ENCODE measurements at regions not wholly inside any gene's neighbourhood (a gene's known extent, or its start where the extent isn't known, plus 50 kb on each side); places are given as distances from the start of the nearest gene placed in this dataset.

DNA sequence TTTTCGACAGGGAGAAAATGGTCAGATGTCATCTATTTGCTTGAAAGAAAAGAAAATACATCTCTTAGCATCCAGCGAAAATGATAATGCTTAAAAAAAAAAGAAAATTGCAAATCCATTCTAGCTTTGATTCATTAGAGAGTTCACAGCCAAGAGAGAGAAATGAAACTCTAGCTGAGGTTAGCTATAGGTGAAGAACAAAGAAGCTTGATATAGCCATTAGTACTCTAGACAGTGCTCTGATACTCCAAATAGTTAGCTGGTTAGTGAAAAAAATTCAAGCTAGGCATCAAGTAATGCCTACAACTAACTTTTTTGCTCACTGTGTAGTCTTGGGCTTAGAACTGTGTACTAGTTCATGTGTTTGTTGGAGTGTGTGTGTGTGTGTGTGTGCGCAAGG lies 721.6 kb upstream of the SOX9 start:
- Histone ChIP-seq H3K18ac (ENCODE audit: extremely low read depth, low read length) (no peak overlapping the region), H2BK12ac (ENCODE audit: low read depth, low read length) (no peak overlapping the region), H3K27ac (ENCODE audit: low read depth, low read length) (no peak overlapping the region), H3K4me3 (ENCODE audit: extremely low read depth in 1 of 4, insufficient read depth in 2 of 4, low read depth in 3 of 4, low read length in 4 of 4) (no peak overlapping the region), H3K79me2 (ENCODE audit: control insufficient read depth in 1 of 2, insufficient read depth in 2 of 2, low read length in 2 of 2) (no peaks in the 10 kb centered on the region), H2BK20ac (ENCODE audit: low read length) (no peak overlapping the region), H3K23ac (ENCODE audit: insufficient read length) (no peak overlapping the region), H4K20me1 (replicated peaks in 1 of 2; ENCODE audit: control insufficient read depth in 1 of 2, insufficient read depth in 2 of 2, low read length in 2 of 2) (no peaks in the 10 kb centered on the region), H3K79me1 (ENCODE audit: low read depth, low read length) (no peaks in the 10 kb centered on the region), H2BK120ac (replicated peaks; ENCODE audit: low read depth, low read length) (no peak overlapping the region), H4K91ac (replicated peaks; ENCODE audit: insufficient read length, low read length) (no peak overlapping the region), H3K23me2 (ENCODE audit: low read depth, low read length) (no peaks in the 10 kb centered on the region), H3K9me3 (ENCODE audit: insufficient read depth in 2 of 2, low read depth in 1 of 2, low read length in 1 of 2) (no peaks in the 10 kb centered on the region), H2AFZ (ENCODE audit: low read length) (no peak overlapping the region), H4K5ac (ENCODE audit: insufficient read length, low read depth, low read length) (no peak overlapping the region), H2AK5ac (ENCODE audit: low read depth, low read length) (no peak overlapping the region), H3K56ac (replicated peaks; ENCODE audit: insufficient read length, low read depth, low read length) (no peak overlapping the region), H3K4ac (replicated peaks; ENCODE audit: insufficient read length, low read depth, low read length) (no peak overlapping the region), H4K8ac (ENCODE audit: extremely low read depth, insufficient read depth, low read length) (no peak overlapping the region), H3K9ac (replicated peaks in 1 of 4; ENCODE audit: extremely low read depth in 1 of 4, low read depth in 3 of 4, low read length in 3 of 4) (no peak overlapping the region), H2BK15ac (ENCODE audit: low read length) (no peak overlapping the region), H2BK5ac (ENCODE audit: low read depth, low read length) (no peak overlapping the region), H3K36me3 (ENCODE audit: control insufficient read depth in 2 of 4, insufficient read depth in 4 of 4, low read length in 3 of 4) (no peaks in the 10 kb centered on the region), H3K4me2 (ENCODE audit: insufficient read depth in 1 of 2, low read depth in 2 of 2, low read length in 2 of 2) (no peak overlapping the region), H3K14ac (ENCODE audit: insufficient read length) (no peak overlapping the region), H3K4me1 (replicated peaks in 1 of 4; ENCODE audit: control insufficient read depth in 3 of 4, insufficient read depth in 4 of 4, low read length in 3 of 4) (peaks cover 0 to 4% (median 0%) of the 10 kb centered on the region in 4 experiments; a peak in 2 of 7 replicates), H3K27me3 (replicated peaks in 1 of 4; ENCODE audit: control insufficient read depth in 3 of 4, extremely low read depth in 1 of 4, insufficient read depth in 3 of 4, low read length in 3 of 4) (no peaks in the 10 kb centered on the region)
- DNase-seq (ENCODE audit: low read depth in 1 of 2, low spot score in 2 of 2) = no peak
- POLR2A ChIA-PET (ENCODE audit: partially characterized antibody) = no interaction called here
- 56% methylated on average over 3 of the region's 3 CpGs; no CpG with 5 or more reads in 1 of the 2 experiments for WGBS, 2 experiments (ENCODE audit: extremely low coverage in 1 of 2, insufficient coverage in 1 of 2, insufficient read length in 1 of 2, insufficient replicate concordance in 2 of 2, low coverage in 1 of 2, low lambda C conversion rate in 2 of 2, missing lambda C conversion rate in 1 of 2)
- no peak for TF ChIP-seq FOSL1 (IDR thresholded peaks at IDR 0.05; ENCODE audit: insufficient read depth, low read depth, low read length)
- no peak for TF ChIP-seq RAD21 (IDR thresholded peaks at IDR 0.05 in 1 of 2, conservative IDR thresholded peaks at IDR 0.05 in 1 of 2; ENCODE audit: low read depth in 2 of 2, low read length in 2 of 2)
- CTCF ChIA-PET (ENCODE audit: partially characterized antibody) = interaction anchor here (0.7 to 2.2 kb wide), 2 partner anchors 30 to 62 kb away, joined by 4 to 9 read pairs; no protein-coding TSS in a partner anchor
- FAIRE-seq = no peak
